Esophagus muscularis mucosa (tissue), 4 donors: ENCODE measurements at regions not wholly inside any gene's neighbourhood (a gene's known extent, or its start where the extent isn't known, plus 50 kb on each side); places are given as distances from the start of the nearest gene placed in this dataset.

Experiments
- CTCF ChIP-seq, 3 experiments: fragments of 200-600 bp in 2 of 3; fragments of 450-650 bp in 1 of 3; sonication (generic) in 2 of 3; IDR thresholded peaks; one replicate each; pipeline ENCODE4 v1.5.1; 2017 to 2019; ENCODE audit warnings: antibody characterized with exemption in 3 of 3, mild to moderate bottlenecking in 2 of 3, moderate library complexity in 1 of 3
- EP300 ChIP-seq: sonication (generic); formaldehyde crosslinking; IDR thresholded peaks from one replicate; pipeline ENCODE4 v1.6.1; 2017; ENCODE audit warnings: antibody characterized with exemption
- POLR2AphosphoS5 ChIP-seq, 2 donors: sonication (generic); formaldehyde crosslinking; IDR thresholded peaks; one replicate each; pipeline ENCODE4 v1.6.1; 2017; ENCODE audit warnings: antibody characterized with exemption in 2 of 2

GRCh38 chr10:33796680-33797079 lies 462.2 kb upstream of the NRP1 start:
- no peak for TF ChIP-seq POLR2AphosphoS5 (IDR thresholded peaks at IDR 0.05)
- no peak for TF ChIP-seq CTCF (IDR thresholded peaks at IDR 0.05)
- TF ChIP-seq EP300 = no peak
